Panc1 (cell line): ENCODE measurements at regions not wholly inside any gene's neighbourhood (a gene's known extent, or its start where the extent isn't known, plus 50 kb on each side); places are given as distances from the start of the nearest gene placed in this dataset.

Source experiments
- ATAC-seq: fragments of 200-7000 bp; cut with Tn5 transposase; 2 replicates; pipeline ENCODE4 v1.9.1; 2020; ENCODE audit warnings: mild to moderate bottlenecking, moderate library complexity
- BruUV-seq: library from RNA; stranded (reverse); fragments of 400-500 nt; replicated peaks from 2 replicates; lab custom pipeline; 2021; lab: Mats Ljungman, UMichigan
- CTCF ChIA-PET: fragments of 300-600 bp; sonication (Branson Sonifier 250); formaldehyde crosslinking; loops from one replicate; lab custom pipeline; 2022; ENCODE audit warnings: antibody characterized with exemption; lab: Charles Lee
- POLR2A ChIA-PET: fragments of 300-600 bp; sonication (Branson Sonifier 250); formaldehyde crosslinking; loops from one replicate; lab custom pipeline; 2022; ENCODE audit warnings: antibody characterized with exemption; lab: Charles Lee
- DNase-seq: peaks from one replicate; pipeline ENCODE4 v3.0.0-alpha.2; 2010; ENCODE audit warnings: low read depth, low spot score
- H3K27ac ChIP-seq: 2 replicates; pipeline ENCODE4 v1.5.1; 2011; ENCODE audit warnings: mild to moderate bottlenecking, low read length, inconsistent platforms
- H3K27me3 ChIP-seq: fragments of 200-500 bp; sonication (Bioruptor generic); 2 replicates; pipeline ENCODE4 v1.6.0; 2014; ENCODE audit warnings: low read length, inconsistent platforms; ENCODE audit not compliant: control insufficient read depth, insufficient read depth
- H3K36me3 ChIP-seq: fragments of 200-500 bp; sonication (Bioruptor generic); 2 replicates; pipeline ENCODE4 v1.5.1; 2014; ENCODE audit warnings: inconsistent platforms, mild to moderate bottlenecking, low read length, moderate library complexity; ENCODE audit not compliant: control insufficient read depth, insufficient read depth
- H3K4me1 ChIP-seq: 2 replicates; pipeline ENCODE4 v1.5.1; 2011; ENCODE audit warnings: inconsistent platforms, mild to moderate bottlenecking, low read length, moderate library complexity; ENCODE audit not compliant: control insufficient read depth, insufficient read depth
- H3K4me3 ChIP-seq, 2 experiments: 2 replicates each; pipeline ENCODE4 v1.5.1; 2011 to 2012; ENCODE audit warnings: low read depth in 2 of 2, low read length in 2 of 2, mild to moderate bottlenecking in 2 of 2, inconsistent platforms in 1 of 2, moderate library complexity in 1 of 2
- H3K9me3 ChIP-seq: fragments of 200-500 bp; sonication (Bioruptor generic); 2 replicates; pipeline ENCODE4 v1.5.1; 2014; ENCODE audit warnings: low read depth, mild to moderate bottlenecking, inconsistent platforms, low read length, moderate library complexity; ENCODE audit not compliant: control insufficient read depth, insufficient read depth
- POLR2AphosphoS5 ChIP-seq: IDR thresholded peaks from 2 replicates; pipeline ENCODE4 v1.6.1; 2012; ENCODE audit warnings: mild to moderate bottlenecking, low read depth, low read length, moderate library complexity
- SIN3A ChIP-seq: IDR thresholded peaks from 2 replicates; pipeline ENCODE4 v1.6.1; 2012; ENCODE audit warnings: low read depth, mild to moderate bottlenecking, low read length, moderate library complexity, borderline replicate concordance; ENCODE audit not compliant: insufficient read depth
- TCF7L2 ChIP-seq: IDR thresholded peaks from 2 replicates; pipeline ENCODE4 v1.6.1; 2011; ENCODE audit warnings: mild to moderate bottlenecking, low read depth, low read length, inconsistent platforms
- in situ Hi-C: cut with HindIII; loops from 2 replicates; pipeline ENCODE4 v1.10.0; 2016; ENCODE audit warnings: low sequenced_read_pairs, low pct_unique_long_range_greater_than_20kb
- intact Hi-C: fragments of 100-400 bp; cut with micrococcal nuclease; formaldehyde crosslinking; loops from one replicate; pipeline ENCODE4 v1.10.0; 2022; ENCODE audit not compliant: unreplicated experiment
- TF ChIP-seq, protein P1 (sequence below), 2 experiments: IDR thresholded peaks; 2 replicates each; pipeline ENCODE4 v1.6.1; 2011 to 2012; ENCODE audit warnings: low read depth in 2 of 2, control low read depth in 1 of 2, low read length in 1 of 2, mild to moderate bottlenecking in 1 of 2, moderate library complexity in 1 of 2; ENCODE audit not compliant: insufficient read depth in 1 of 2
- TF ChIP-seq, protein P2 (sequence below): fragments of 450-650 bp; IDR thresholded peaks from 2 replicates; pipeline ENCODE4 v1.5.1; 2017; ENCODE audit warnings: mild to moderate bottlenecking

DNA sequence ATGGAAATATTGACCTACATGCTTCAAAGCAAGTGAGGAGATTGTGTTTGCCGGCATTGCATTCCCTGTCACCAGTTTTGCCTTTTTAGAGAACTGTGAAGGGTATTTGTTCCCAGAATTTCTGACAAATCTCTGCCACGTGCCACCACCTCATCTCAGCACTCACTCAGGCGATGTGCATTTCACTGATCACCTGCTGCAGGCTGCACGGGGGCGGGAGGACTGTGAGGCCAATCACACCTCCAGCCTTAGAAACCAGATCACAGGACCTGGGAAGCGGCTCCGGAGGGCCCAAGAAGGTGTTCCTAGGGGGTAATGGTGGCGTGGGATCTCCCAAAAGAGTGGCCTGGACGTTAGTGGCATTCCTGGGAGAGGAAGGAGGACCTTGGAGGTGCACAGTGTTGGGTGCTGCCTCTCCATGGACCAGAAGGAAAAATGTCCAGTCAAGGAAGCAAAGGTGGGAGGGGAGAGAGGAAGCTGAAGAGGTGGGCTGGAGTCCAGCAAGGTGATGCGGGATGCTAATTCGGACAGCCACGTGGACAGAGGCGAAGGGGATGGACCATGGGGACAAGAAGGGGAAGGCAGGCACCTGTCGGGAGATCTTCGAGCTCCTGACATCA, 63.6 kb upstream of the OLFM1 start:
- ChIA-PET CTCF (no interaction called here), POLR2A (interaction anchor here (0.6 kb wide), 1 partner anchor 414 kb away, joined by 10 read pairs; no protein-coding TSS in a partner anchor)
- in situ Hi-C loops = no loop called here
- Histone ChIP-seq H3K36me3 (no peaks in the 10 kb centered on the region), H3K27me3 (no peaks in the 10 kb centered on the region; the same call in 1 of the 2 replicates), H3K9me3 (no peaks in the 10 kb centered on the region), H3K4me1 (no peaks in the 10 kb centered on the region), H3K27ac (no peak overlapping the region), H3K4me3 (no peak overlapping the region)
- TF ChIP-seq, protein P1, sequence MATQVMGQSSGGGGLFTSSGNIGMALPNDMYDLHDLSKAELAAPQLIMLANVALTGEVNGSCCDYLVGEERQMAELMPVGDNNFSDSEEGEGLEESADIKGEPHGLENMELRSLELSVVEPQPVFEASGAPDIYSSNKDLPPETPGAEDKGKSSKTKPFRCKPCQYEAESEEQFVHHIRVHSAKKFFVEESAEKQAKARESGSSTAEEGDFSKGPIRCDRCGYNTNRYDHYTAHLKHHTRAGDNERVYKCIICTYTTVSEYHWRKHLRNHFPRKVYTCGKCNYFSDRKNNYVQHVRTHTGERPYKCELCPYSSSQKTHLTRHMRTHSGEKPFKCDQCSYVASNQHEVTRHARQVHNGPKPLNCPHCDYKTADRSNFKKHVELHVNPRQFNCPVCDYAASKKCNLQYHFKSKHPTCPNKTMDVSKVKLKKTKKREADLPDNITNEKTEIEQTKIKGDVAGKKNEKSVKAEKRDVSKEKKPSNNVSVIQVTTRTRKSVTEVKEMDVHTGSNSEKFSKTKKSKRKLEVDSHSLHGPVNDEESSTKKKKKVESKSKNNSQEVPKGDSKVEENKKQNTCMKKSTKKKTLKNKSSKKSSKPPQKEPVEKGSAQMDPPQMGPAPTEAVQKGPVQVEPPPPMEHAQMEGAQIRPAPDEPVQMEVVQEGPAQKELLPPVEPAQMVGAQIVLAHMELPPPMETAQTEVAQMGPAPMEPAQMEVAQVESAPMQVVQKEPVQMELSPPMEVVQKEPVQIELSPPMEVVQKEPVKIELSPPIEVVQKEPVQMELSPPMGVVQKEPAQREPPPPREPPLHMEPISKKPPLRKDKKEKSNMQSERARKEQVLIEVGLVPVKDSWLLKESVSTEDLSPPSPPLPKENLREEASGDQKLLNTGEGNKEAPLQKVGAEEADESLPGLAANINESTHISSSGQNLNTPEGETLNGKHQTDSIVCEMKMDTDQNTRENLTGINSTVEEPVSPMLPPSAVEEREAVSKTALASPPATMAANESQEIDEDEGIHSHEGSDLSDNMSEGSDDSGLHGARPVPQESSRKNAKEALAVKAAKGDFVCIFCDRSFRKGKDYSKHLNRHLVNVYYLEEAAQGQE (IDR thresholded peaks at IDR 0.05; ENCODE audit: insufficient read depth in 1 of 2, low read depth in 2 of 2, low read length in 1 of 2) = no peak
- TF ChIP-seq SIN3A = no peak
- ATAC-seq = no peak
- BruUV-seq = no TSS peak
- DNase-seq = no peak
- intact Hi-C loops = no loop called here

DNA sequence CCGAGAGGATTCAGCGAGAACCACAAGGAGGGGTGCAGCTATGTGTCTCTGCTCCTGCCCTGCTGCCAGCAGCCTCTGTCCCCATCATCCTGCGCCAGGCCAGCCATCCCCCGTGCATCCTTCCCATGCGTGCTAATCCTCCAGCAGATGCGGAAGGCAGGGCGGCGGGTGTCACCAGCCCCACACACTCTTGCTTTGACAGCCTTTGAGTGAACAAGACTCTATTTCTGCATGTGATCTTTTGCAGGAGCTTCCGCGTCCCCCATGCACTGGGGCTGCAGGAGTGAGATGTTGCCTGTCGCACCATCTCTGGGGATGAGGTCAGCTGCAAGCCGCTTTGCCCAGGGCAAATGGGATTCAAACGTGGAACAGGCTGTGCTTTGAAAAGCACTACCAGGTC, 58.0 kb upstream of the OLFM1 start:
- POLR2A ChIA-PET = no interaction called here
- Histone ChIP-seq H3K27me3 (no peaks in the 10 kb centered on the region), H3K4me1 (no peaks in the 10 kb centered on the region), H3K36me3 (no peaks in the 10 kb centered on the region), H3K27ac (no peak overlapping the region), H3K4me3 (no peak overlapping the region), H3K9me3 (no peaks in the 10 kb centered on the region)
- ATAC-seq (no peak), DNase-seq (no peak)
- intact Hi-C loops (no loop called here), in situ Hi-C loops (no loop called here)
- TF ChIP-seq, protein P1 (IDR thresholded peaks at IDR 0.05; ENCODE audit: insufficient read depth in 1 of 2, low read depth in 2 of 2, low read length in 1 of 2) = no peak
- TF ChIP-seq, protein P2, sequence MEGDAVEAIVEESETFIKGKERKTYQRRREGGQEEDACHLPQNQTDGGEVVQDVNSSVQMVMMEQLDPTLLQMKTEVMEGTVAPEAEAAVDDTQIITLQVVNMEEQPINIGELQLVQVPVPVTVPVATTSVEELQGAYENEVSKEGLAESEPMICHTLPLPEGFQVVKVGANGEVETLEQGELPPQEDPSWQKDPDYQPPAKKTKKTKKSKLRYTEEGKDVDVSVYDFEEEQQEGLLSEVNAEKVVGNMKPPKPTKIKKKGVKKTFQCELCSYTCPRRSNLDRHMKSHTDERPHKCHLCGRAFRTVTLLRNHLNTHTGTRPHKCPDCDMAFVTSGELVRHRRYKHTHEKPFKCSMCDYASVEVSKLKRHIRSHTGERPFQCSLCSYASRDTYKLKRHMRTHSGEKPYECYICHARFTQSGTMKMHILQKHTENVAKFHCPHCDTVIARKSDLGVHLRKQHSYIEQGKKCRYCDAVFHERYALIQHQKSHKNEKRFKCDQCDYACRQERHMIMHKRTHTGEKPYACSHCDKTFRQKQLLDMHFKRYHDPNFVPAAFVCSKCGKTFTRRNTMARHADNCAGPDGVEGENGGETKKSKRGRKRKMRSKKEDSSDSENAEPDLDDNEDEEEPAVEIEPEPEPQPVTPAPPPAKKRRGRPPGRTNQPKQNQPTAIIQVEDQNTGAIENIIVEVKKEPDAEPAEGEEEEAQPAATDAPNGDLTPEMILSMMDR = no peak
- TF ChIP-seq SIN3A (no peak), POLR2AphosphoS5 (no peak), TCF7L2 (no peak)
- CTCF ChIA-PET = no interaction called here
- BruUV-seq = no TSS peak
